CD4-positive, alpha-beta T cell (primary cell): ENCODE measurements at regions not wholly inside any gene's neighbourhood (a gene's known extent, or its start where the extent isn't known, plus 50 kb on each side); places are given as distances from the start of the nearest gene placed in this dataset.

Experiments used
- ATAC-seq: fragments of 200-7000 bp; cut with Tn5 transposase; one replicate; pipeline ENCODE4 v1.10.0; 2022; ENCODE audit warnings: mild to moderate bottlenecking; ENCODE audit not compliant: poor library complexity
- CTCF ChIA-PET: fragments of 350-600 bp; sonication (Branson Sonifier 250); formaldehyde crosslinking; loops from one replicate; lab custom pipeline; 2021; ENCODE audit warnings: antibody characterized with exemption, inconsistent platforms; lab: Charles Lee
- POLR2A ChIA-PET: fragments of 350-600 bp; sonication (Branson Sonifier 250); formaldehyde crosslinking; loops from one replicate; lab custom pipeline; 2021; ENCODE audit warnings: antibody characterized with exemption, inconsistent platforms; lab: Charles Lee
- DNase-seq, 14 experiments: peaks; one replicate each; pipeline ENCODE4 v3.0.0-alpha.2; 2013 to 2020; ENCODE audit warnings: mixed read lengths in 2 of 14
- H3K27ac ChIP-seq, 2 donors: one replicate each; pipeline versions ENCODE4 v1.5.1 to v1.7.0; 2013; ENCODE audit warnings: low read length in 2 of 2, low read depth in 1 of 2, mild to moderate bottlenecking in 1 of 2
- H3K27me3 ChIP-seq, 2 experiments: 1 replicate in 1 of 2; 2 replicates in 1 of 2; pipeline versions ENCODE4 v1.6.1 to v1.7.0; 2013; ENCODE audit warnings: low read length in 2 of 2, control low read depth in 1 of 2, mild to moderate bottlenecking in 1 of 2, moderate library complexity in 1 of 2; ENCODE audit not compliant: insufficient read depth in 2 of 2, control insufficient read depth in 1 of 2
- H3K36me3 ChIP-seq: one replicate; pipeline ENCODE4 v1.6.1; 2013; ENCODE audit warnings: low read length, control low read depth; ENCODE audit not compliant: insufficient read depth
- H3K4me1 ChIP-seq: one replicate; pipeline ENCODE4 v1.6.1; 2013; ENCODE audit warnings: low read length, control low read depth; ENCODE audit not compliant: insufficient read depth
- H3K4me3 ChIP-seq: one replicate; pipeline ENCODE4 v1.5.1; 2013; ENCODE audit warnings: mild to moderate bottlenecking, low read length, moderate library complexity
- H3K9me3 ChIP-seq, 2 experiments: 1 replicate in 1 of 2; 2 replicates in 1 of 2; pipeline versions ENCODE4 v1.6.1 to v1.7.0; 2013; ENCODE audit warnings: low read length in 2 of 2, mild to moderate bottlenecking in 2 of 2, control low read depth in 1 of 2, moderate library complexity in 1 of 2; ENCODE audit not compliant: control insufficient read depth in 1 of 2, insufficient read depth in 1 of 2
- H3K27ac Mint-ChIP-seq: one replicate; pipeline ENCODE4 v1.8.0; 2020; ENCODE audit warnings: mixed read lengths
- H3K27me3 Mint-ChIP-seq: one replicate; pipeline ENCODE4 v1.8.0; 2021; ENCODE audit warnings: mixed read lengths
- H3K36me3 Mint-ChIP-seq: one replicate; pipeline ENCODE4 v1.8.0; 2021; ENCODE audit warnings: low read depth, mixed read lengths
- H3K4me1 Mint-ChIP-seq: one replicate; pipeline ENCODE4 v1.8.0; 2021; ENCODE audit warnings: low read depth, mixed read lengths
- H3K4me3 Mint-ChIP-seq: one replicate; pipeline ENCODE4 v1.8.0; 2020; ENCODE audit warnings: mild to moderate bottlenecking, mixed read lengths
- H3K9me3 Mint-ChIP-seq: one replicate; pipeline ENCODE4 v1.8.0; 2020; ENCODE audit warnings: mixed read lengths
- CTCF ChIP-seq: fragments of 200-600 bp; IDR thresholded peaks from one replicate; pipeline ENCODE4 v1.8.0; 2022; ENCODE audit warnings: antibody characterized with exemption, mild to moderate bottlenecking
- intact Hi-C, 2 experiments: fragments of 100-400 bp; cut with DNase I in 1 of 2; cut with micrococcal nuclease in 1 of 2; formaldehyde crosslinking; loops; one replicate each; pipeline versions ENCODE4 v1.15.1 to v1.9.0; 2023 to 2025; cut with DNase I, micrococcal nuclease

GRCh38 chr1:186518395-186518794, 57.5 kb upstream of the PDC start:
- POLR2A ChIA-PET = no interaction called here

GRCh38 chr1:186514367-186514766, 53.5 kb upstream of the PDC start:
- peaks cover 5% of the 10 kb centered on the region for H3K4me1 ChIP-seq
- H3K27me3 ChIP-seq = no peaks in the 10 kb centered on the region
- Mint-ChIP-seq H3K36me3 (peaks cover 9% of the 10 kb centered on the region), H3K4me3 (no peak overlapping the region), H3K9me3 (peaks cover 3% of the 10 kb centered on the region), H3K4me1 (no peaks in the 10 kb centered on the region), H3K27ac (no peak overlapping the region), H3K27me3 (no peaks in the 10 kb centered on the region)
- peaks cover 0 to 10% of the 10 kb centered on the region in 2 experiments for H3K9me3 ChIP-seq
- CTCF ChIA-PET = no interaction called here
- DNase-seq (no peak), ATAC-seq (no peak)
- H3K4me3 ChIP-seq = no peak overlapping the region
- H3K36me3 ChIP-seq = no peaks in the 10 kb centered on the region
- intact Hi-C loops = no loop called here
- POLR2A ChIA-PET = no interaction called here
- H3K27ac ChIP-seq = no peak overlapping the region
- TF ChIP-seq CTCF = no peak

More at GRCh38 chr1:186518395-186518794, 57.5 kb upstream of the PDC start:
- Mint-ChIP-seq H3K4me1 (no peaks in the 10 kb centered on the region), H3K4me3 (no peak overlapping the region), H3K27ac (no peak overlapping the region), H3K9me3 (peaks cover 7% of the 10 kb centered on the region), H3K36me3 (no peaks in the 10 kb centered on the region), H3K27me3 (no peaks in the 10 kb centered on the region)
- Histone ChIP-seq H3K27me3 (no peaks in the 10 kb centered on the region), H3K4me1 (no peaks in the 10 kb centered on the region), H3K27ac (no peak overlapping the region), H3K4me3 (no peak overlapping the region), H3K36me3 (no peaks in the 10 kb centered on the region), H3K9me3 (peaks cover 0 to 1% of the 10 kb centered on the region in 2 experiments)
- no peak for TF ChIP-seq CTCF
- no peak for DNase-seq
- ATAC-seq = no peak
- CTCF ChIA-PET = no interaction called here
- intact Hi-C loops = no loop called here

- H3K4me3 ChIP-seq = no peak overlapping the region
- peaks cover 7% of the 10 kb centered on the region for H3K9me3 Mint-ChIP-seq
- H3K27ac Mint-ChIP-seq = no peak overlapping the region
- TF ChIP-seq CTCF = no peak
- DNase-seq (no peak), ATAC-seq (no peak)
- H3K27me3 Mint-ChIP-seq = no peaks in the 10 kb centered on the region
- no peaks in the 10 kb centered on the region for H3K4me1 Mint-ChIP-seq
- no peaks in the 10 kb centered on the region for H3K27me3 ChIP-seq
- intact Hi-C loops = no loop called here
- peaks cover 0 to 10% of the 10 kb centered on the region in 2 experiments for H3K9me3 ChIP-seq
- no peak overlapping the region for H3K4me3 Mint-ChIP-seq
- ChIA-PET POLR2A (no interaction called here), CTCF (no interaction called here)
- H3K4me1 ChIP-seq = peaks cover 5% of the 10 kb centered on the region
- H3K36me3 ChIP-seq = no peaks in the 10 kb centered on the region
- H3K27ac ChIP-seq = no peak overlapping the region
- peaks cover 10% of the 10 kb centered on the region for H3K36me3 Mint-ChIP-seq
Observed at GRCh38 chr1:186513526-186513925, 52.6 kb upstream of the PDC start.
